ENCODE measurements at regions not wholly inside any gene's neighbourhood (a gene's known extent, or its start where the extent isn't known, plus 50 kb on each side); places are given as distances from the start of the nearest gene placed in this dataset.

- TF ChIP-seq, protein P1, sequence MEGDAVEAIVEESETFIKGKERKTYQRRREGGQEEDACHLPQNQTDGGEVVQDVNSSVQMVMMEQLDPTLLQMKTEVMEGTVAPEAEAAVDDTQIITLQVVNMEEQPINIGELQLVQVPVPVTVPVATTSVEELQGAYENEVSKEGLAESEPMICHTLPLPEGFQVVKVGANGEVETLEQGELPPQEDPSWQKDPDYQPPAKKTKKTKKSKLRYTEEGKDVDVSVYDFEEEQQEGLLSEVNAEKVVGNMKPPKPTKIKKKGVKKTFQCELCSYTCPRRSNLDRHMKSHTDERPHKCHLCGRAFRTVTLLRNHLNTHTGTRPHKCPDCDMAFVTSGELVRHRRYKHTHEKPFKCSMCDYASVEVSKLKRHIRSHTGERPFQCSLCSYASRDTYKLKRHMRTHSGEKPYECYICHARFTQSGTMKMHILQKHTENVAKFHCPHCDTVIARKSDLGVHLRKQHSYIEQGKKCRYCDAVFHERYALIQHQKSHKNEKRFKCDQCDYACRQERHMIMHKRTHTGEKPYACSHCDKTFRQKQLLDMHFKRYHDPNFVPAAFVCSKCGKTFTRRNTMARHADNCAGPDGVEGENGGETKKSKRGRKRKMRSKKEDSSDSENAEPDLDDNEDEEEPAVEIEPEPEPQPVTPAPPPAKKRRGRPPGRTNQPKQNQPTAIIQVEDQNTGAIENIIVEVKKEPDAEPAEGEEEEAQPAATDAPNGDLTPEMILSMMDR (IDR thresholded peaks at IDR 0.05) = no peak
- TF ChIP-seq POLR2A (IDR thresholded peaks at IDR 0.05) = no peak
- no peak for TF ChIP-seq EP300 (IDR thresholded peaks at IDR 0.05)
- no peak for TF ChIP-seq POLR2AphosphoS5 (IDR thresholded peaks at IDR 0.05)
Observed at GRCh38 chr2:71797035-71797810, 343.9 kb downstream of the DYSF start.

All from stomach (tissue), 4 donors.